22Rv1 (cell line): ENCODE measurements at regions not wholly inside any gene's neighbourhood (a gene's known extent, or its start where the extent isn't known, plus 50 kb on each side); places are given as distances from the start of the nearest gene placed in this dataset.

Experiments used
- ZFX ChIP-seq: fragments of 450-650 bp; IDR thresholded peaks from 2 replicates; pipeline ENCODE4 v1.6.1; 2017; ENCODE audit warnings: antibody characterized with exemption, borderline replicate concordance
- TF ChIP-seq, protein P1 (sequence below): fragments of 450-650 bp; IDR thresholded peaks from 2 replicates; pipeline ENCODE4 v1.5.1; 2017; ENCODE audit warnings: mild to moderate bottlenecking

- TF ChIP-seq, protein P1, sequence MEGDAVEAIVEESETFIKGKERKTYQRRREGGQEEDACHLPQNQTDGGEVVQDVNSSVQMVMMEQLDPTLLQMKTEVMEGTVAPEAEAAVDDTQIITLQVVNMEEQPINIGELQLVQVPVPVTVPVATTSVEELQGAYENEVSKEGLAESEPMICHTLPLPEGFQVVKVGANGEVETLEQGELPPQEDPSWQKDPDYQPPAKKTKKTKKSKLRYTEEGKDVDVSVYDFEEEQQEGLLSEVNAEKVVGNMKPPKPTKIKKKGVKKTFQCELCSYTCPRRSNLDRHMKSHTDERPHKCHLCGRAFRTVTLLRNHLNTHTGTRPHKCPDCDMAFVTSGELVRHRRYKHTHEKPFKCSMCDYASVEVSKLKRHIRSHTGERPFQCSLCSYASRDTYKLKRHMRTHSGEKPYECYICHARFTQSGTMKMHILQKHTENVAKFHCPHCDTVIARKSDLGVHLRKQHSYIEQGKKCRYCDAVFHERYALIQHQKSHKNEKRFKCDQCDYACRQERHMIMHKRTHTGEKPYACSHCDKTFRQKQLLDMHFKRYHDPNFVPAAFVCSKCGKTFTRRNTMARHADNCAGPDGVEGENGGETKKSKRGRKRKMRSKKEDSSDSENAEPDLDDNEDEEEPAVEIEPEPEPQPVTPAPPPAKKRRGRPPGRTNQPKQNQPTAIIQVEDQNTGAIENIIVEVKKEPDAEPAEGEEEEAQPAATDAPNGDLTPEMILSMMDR, result no peak
- no peak for TF ChIP-seq ZFX
Observed at GRCh38 chr3:117120014-117120413, 410.4 kb downstream of the TUSC7 start.
